ENCODE measurements at regions not wholly inside any gene's neighbourhood (a gene's known extent, or its start where the extent isn't known, plus 50 kb on each side); places are given as distances from the start of the nearest gene placed in this dataset.

DNA sequence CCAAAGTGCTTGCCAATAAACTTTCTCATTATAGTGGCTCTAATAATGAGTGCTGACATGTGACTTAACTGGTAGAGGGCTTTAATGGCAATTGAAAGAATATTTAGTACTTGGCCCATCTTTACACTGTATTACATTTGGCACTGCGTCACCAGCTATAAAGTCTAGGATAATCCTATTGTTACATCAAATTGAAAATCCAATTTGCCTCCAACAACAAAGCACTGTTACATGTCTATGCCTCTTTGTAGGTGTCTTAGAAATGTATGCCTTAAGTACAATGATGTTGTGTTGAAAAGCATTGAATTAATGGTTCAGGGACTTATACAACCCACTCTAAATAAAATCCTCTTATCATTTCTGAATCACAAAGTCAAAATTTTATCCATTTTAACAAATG, 420.4 kb upstream of the JAG1 start:
- Histone ChIP-seq H3K4me2 (no peak overlapping the region), H3K9me2 (no peaks in the 10 kb centered on the region), H3K4me3 (ENCODE audit: low read depth in 2 of 2, low read length in 1 of 2) (no peak overlapping the region), H4K20me1 (ENCODE audit: insufficient read depth) (no peaks in the 10 kb centered on the region), H3K36me3 (replicated peaks in 1 of 2; ENCODE audit: control insufficient read depth in 1 of 2, insufficient read depth in 2 of 2, low read length in 1 of 2) (no peaks in the 10 kb centered on the region), H3K9me3 (no peaks in the 10 kb centered on the region), H3K27ac (ENCODE audit: low read depth in 2 of 2, low read length in 1 of 2) (no peak overlapping the region), H3K4me1 (ENCODE audit: control insufficient read depth in 1 of 2, insufficient read depth in 2 of 2, low read depth in 1 of 2, low read length in 1 of 2) (no peaks in the 10 kb centered on the region; a peak in 1 of 4 replicates), H3K79me2 (ENCODE audit: insufficient read depth) (no peaks in the 10 kb centered on the region), H3F3A (replicated peaks; ENCODE audit: insufficient read depth) (no peaks in the 10 kb centered on the region), H3K27me3 (ENCODE audit: insufficient read depth) (no peaks in the 10 kb centered on the region), H2AFZ (ENCODE audit: low read depth) (no peak overlapping the region), H3K9ac (no peak overlapping the region)
- TF ChIP-seq TAF1 (IDR thresholded peaks at IDR 0.05; ENCODE audit: borderline replicate concordance, low read depth, low read length) (no peak), FOXM1 (IDR thresholded peaks at IDR 0.05; ENCODE audit: low read depth) (no peak), TEAD4 (IDR thresholded peaks at IDR 0.05; ENCODE audit: borderline replicate concordance, insufficient read depth) (no peak)
- TF ChIP-seq, protein P1, sequence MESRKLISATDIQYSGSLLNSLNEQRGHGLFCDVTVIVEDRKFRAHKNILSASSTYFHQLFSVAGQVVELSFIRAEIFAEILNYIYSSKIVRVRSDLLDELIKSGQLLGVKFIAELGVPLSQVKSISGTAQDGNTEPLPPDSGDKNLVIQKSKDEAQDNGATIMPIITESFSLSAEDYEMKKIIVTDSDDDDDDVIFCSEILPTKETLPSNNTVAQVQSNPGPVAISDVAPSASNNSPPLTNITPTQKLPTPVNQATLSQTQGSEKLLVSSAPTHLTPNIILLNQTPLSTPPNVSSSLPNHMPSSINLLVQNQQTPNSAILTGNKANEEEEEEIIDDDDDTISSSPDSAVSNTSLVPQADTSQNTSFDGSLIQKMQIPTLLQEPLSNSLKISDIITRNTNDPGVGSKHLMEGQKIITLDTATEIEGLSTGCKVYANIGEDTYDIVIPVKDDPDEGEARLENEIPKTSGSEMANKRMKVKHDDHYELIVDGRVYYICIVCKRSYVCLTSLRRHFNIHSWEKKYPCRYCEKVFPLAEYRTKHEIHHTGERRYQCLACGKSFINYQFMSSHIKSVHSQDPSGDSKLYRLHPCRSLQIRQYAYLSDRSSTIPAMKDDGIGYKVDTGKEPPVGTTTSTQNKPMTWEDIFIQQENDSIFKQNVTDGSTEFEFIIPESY (IDR thresholded peaks at IDR 0.05; ENCODE audit: borderline replicate concordance, low read depth): no peak
- TF ChIP-seq, protein P2, sequence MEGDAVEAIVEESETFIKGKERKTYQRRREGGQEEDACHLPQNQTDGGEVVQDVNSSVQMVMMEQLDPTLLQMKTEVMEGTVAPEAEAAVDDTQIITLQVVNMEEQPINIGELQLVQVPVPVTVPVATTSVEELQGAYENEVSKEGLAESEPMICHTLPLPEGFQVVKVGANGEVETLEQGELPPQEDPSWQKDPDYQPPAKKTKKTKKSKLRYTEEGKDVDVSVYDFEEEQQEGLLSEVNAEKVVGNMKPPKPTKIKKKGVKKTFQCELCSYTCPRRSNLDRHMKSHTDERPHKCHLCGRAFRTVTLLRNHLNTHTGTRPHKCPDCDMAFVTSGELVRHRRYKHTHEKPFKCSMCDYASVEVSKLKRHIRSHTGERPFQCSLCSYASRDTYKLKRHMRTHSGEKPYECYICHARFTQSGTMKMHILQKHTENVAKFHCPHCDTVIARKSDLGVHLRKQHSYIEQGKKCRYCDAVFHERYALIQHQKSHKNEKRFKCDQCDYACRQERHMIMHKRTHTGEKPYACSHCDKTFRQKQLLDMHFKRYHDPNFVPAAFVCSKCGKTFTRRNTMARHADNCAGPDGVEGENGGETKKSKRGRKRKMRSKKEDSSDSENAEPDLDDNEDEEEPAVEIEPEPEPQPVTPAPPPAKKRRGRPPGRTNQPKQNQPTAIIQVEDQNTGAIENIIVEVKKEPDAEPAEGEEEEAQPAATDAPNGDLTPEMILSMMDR (IDR thresholded peaks at IDR 0.05): no peak
- DNase-seq: no peak
- ChIA-PET CTCF (no interaction called here), POLR2A (no interaction called here)
- 94% methylated on average over 1 of the region's 1 CpG for WGBS (ENCODE audit: low lambda C conversion rate)

DNA sequence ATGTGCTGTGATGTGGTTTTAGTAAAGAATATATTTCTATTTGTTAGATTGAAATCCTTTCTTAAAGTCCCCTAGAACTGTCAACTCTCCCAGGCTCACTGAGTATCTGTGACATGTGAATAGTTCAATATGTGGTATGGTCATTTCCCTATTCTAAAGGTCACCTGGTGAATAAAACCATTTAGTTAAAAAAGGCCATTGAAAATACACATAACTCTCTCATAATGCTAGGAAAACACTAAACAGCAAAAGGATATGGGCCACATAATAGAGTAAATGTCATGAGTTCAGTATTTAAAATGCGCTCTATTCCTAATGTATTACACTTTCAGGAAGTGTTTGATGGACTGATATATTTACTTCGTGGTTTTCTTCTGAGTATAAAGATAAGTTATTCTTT, 420.9 kb upstream of the JAG1 start:
- H3K4me2 ChIP-seq: no peak overlapping the region
- H3K36me3 ChIP-seq (replicated peaks in 1 of 2; ENCODE audit: control insufficient read depth in 1 of 2, insufficient read depth in 2 of 2, low read length in 1 of 2): no peaks in the 10 kb centered on the region
- H3K9ac ChIP-seq: no peak overlapping the region
- ChIA-PET CTCF (no interaction called here), POLR2A (no interaction called here)
- H2AFZ ChIP-seq (ENCODE audit: low read depth): no peak overlapping the region
- no peaks in the 10 kb centered on the region for H3K27me3 ChIP-seq (ENCODE audit: insufficient read depth)
- no peaks in the 10 kb centered on the region; a peak in 1 of 4 replicates for H3K4me1 ChIP-seq (ENCODE audit: control insufficient read depth in 1 of 2, insufficient read depth in 2 of 2, low read depth in 1 of 2, low read length in 1 of 2)
- H3F3A ChIP-seq (replicated peaks; ENCODE audit: insufficient read depth): no peaks in the 10 kb centered on the region
- H3K79me2 ChIP-seq (ENCODE audit: insufficient read depth): no peaks in the 10 kb centered on the region
- DNase-seq: no peak
- no peak overlapping the region for H3K4me3 ChIP-seq (ENCODE audit: low read depth in 2 of 2, low read length in 1 of 2)
- H3K27ac ChIP-seq (ENCODE audit: low read depth in 2 of 2, low read length in 1 of 2): no peak overlapping the region
- H3K9me3 ChIP-seq: no peaks in the 10 kb centered on the region
- no peaks in the 10 kb centered on the region for H3K9me2 ChIP-seq
- WGBS (ENCODE audit: low lambda C conversion rate): 83% methylated on average over 2 of the region's 2 CpGs
- no peaks in the 10 kb centered on the region for H4K20me1 ChIP-seq (ENCODE audit: insufficient read depth)
- TF ChIP-seq MEF2A (IDR thresholded peaks at IDR 0.05; ENCODE audit: borderline replicate concordance, low read depth): no peak
- TF ChIP-seq POLR2AphosphoS5 (IDR thresholded peaks at IDR 0.05; ENCODE audit: low read depth, low read length): no peak
- no peak for TF ChIP-seq SIN3A (IDR thresholded peaks at IDR 0.05; ENCODE audit: borderline replicate concordance, low read depth, low read length)
- no peak for TF ChIP-seq RXRA (IDR thresholded peaks at IDR 0.05; ENCODE audit: borderline replicate concordance, low read depth)
- no peak for TF ChIP-seq NFIC (IDR thresholded peaks at IDR 0.05; ENCODE audit: borderline replicate concordance)
- TF ChIP-seq RCOR1 (IDR thresholded peaks at IDR 0.05; ENCODE audit: low read length): no peak
- TF ChIP-seq, protein P1 (IDR thresholded peaks at IDR 0.05; ENCODE audit: borderline replicate concordance, low read depth): no peak
- TF ChIP-seq, protein P3, sequence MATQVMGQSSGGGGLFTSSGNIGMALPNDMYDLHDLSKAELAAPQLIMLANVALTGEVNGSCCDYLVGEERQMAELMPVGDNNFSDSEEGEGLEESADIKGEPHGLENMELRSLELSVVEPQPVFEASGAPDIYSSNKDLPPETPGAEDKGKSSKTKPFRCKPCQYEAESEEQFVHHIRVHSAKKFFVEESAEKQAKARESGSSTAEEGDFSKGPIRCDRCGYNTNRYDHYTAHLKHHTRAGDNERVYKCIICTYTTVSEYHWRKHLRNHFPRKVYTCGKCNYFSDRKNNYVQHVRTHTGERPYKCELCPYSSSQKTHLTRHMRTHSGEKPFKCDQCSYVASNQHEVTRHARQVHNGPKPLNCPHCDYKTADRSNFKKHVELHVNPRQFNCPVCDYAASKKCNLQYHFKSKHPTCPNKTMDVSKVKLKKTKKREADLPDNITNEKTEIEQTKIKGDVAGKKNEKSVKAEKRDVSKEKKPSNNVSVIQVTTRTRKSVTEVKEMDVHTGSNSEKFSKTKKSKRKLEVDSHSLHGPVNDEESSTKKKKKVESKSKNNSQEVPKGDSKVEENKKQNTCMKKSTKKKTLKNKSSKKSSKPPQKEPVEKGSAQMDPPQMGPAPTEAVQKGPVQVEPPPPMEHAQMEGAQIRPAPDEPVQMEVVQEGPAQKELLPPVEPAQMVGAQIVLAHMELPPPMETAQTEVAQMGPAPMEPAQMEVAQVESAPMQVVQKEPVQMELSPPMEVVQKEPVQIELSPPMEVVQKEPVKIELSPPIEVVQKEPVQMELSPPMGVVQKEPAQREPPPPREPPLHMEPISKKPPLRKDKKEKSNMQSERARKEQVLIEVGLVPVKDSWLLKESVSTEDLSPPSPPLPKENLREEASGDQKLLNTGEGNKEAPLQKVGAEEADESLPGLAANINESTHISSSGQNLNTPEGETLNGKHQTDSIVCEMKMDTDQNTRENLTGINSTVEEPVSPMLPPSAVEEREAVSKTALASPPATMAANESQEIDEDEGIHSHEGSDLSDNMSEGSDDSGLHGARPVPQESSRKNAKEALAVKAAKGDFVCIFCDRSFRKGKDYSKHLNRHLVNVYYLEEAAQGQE (IDR thresholded peaks at IDR 0.05; ENCODE audit: low read depth, low read length): no peak
- no peak for TF ChIP-seq RAD21 (IDR thresholded peaks at IDR 0.05; ENCODE audit: low read length)
- no peak for TF ChIP-seq TEAD4 (IDR thresholded peaks at IDR 0.05; ENCODE audit: borderline replicate concordance, insufficient read depth)
- no peak for TF ChIP-seq GATA2 (CRISPR knock-in tag; IDR thresholded peaks at IDR 0.05)
- TF ChIP-seq, protein P4, sequence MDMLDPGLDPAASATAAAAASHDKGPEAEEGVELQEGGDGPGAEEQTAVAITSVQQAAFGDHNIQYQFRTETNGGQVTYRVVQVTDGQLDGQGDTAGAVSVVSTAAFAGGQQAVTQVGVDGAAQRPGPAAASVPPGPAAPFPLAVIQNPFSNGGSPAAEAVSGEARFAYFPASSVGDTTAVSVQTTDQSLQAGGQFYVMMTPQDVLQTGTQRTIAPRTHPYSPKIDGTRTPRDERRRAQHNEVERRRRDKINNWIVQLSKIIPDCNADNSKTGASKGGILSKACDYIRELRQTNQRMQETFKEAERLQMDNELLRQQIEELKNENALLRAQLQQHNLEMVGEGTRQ (IDR thresholded peaks at IDR 0.05; ENCODE audit: borderline replicate concordance, low read depth, low read length): no peak
- no peak for TF ChIP-seq FOXJ3 (CRISPR knock-in tag; IDR thresholded peaks at IDR 0.05)
- TF ChIP-seq, protein P5, sequence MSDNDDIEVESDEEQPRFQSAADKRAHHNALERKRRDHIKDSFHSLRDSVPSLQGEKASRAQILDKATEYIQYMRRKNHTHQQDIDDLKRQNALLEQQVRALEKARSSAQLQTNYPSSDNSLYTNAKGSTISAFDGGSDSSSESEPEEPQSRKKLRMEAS (IDR thresholded peaks at IDR 0.05; ENCODE audit: low read depth): no peak
